ENCODE measurements at regions not wholly inside any gene's neighbourhood (a gene's known extent, or its start where the extent isn't known, plus 50 kb on each side); places are given as distances from the start of the nearest gene placed in this dataset.

- ATAC-seq (ENCODE audit: insufficient read depth, low FRiP score): peak; percentile 41
- H3K4me3 ChIP-seq: no peak overlapping the region
- TF ChIP-seq CTCF (IDR thresholded peaks at IDR 0.05; ENCODE audit: control extremely low read depth, extremely low read depth): no peak
- H3K4me1 ChIP-seq (ENCODE audit: control insufficient read depth in 5 of 5, insufficient read depth in 5 of 5, low read length in 5 of 5): no peaks in the 10 kb centered on the region
- no peak overlapping the region for H3K9ac ChIP-seq (ENCODE audit: insufficient read depth in 1 of 2, low read length in 2 of 2)
- no peak overlapping the region for H3K27ac ChIP-seq (ENCODE audit: low read depth in 1 of 2, low read length in 1 of 2)
- no peaks in the 10 kb centered on the region for H3K36me3 ChIP-seq (ENCODE audit: control insufficient read depth in 4 of 4, insufficient read depth in 4 of 4, low read length in 4 of 4)
- 86 to 91% methylated on average over 10 of the region's 10 CpGs for WGBS, 2 donors
- no peak for DNase-seq
- no peaks in the 10 kb centered on the region for H3K27me3 ChIP-seq (ENCODE audit: control insufficient read depth in 3 of 3, insufficient read depth in 3 of 3, low read length in 2 of 3)
- H3K9me3 ChIP-seq (ENCODE audit: control insufficient read depth in 4 of 4, insufficient read depth in 3 of 4, low read length in 3 of 4): no peaks in the 10 kb centered on the region
These were observed 167.3 kb downstream of the SEC61B start for GRCh38 chr9:99389087-99390033.

- H3K27me3 ChIP-seq (ENCODE audit: control insufficient read depth in 3 of 3, insufficient read depth in 3 of 3, low read length in 2 of 3): no peaks in the 10 kb centered on the region
- no peak overlapping the region for H3K9ac ChIP-seq (ENCODE audit: insufficient read depth in 1 of 2, low read length in 2 of 2)
- WGBS, 2 donors: 76 to 91% methylated on average over 6 of the region's 6 CpGs
- no peak for TF ChIP-seq CTCF (IDR thresholded peaks at IDR 0.05; ENCODE audit: control extremely low read depth, extremely low read depth)
- no peak overlapping the region for H3K4me3 ChIP-seq
- H3K4me1 ChIP-seq (ENCODE audit: control insufficient read depth in 5 of 5, insufficient read depth in 5 of 5, low read length in 5 of 5): no peaks in the 10 kb centered on the region
- H3K9me3 ChIP-seq (ENCODE audit: control insufficient read depth in 4 of 4, insufficient read depth in 3 of 4, low read length in 3 of 4): no peaks in the 10 kb centered on the region
- H3K27ac ChIP-seq (ENCODE audit: low read depth in 1 of 2, low read length in 1 of 2): no peak overlapping the region
- H3K36me3 ChIP-seq (ENCODE audit: control insufficient read depth in 4 of 4, insufficient read depth in 4 of 4, low read length in 4 of 4): no peaks in the 10 kb centered on the region
- DNase-seq (no peak), ATAC-seq (ENCODE audit: insufficient read depth, low FRiP score) (no peak)
These were observed 170.0 kb downstream of the SEC61B start for GRCh38 chr9:99391937-99392594.

GRCh38 chr9:99392986-99393385, 170.9 kb downstream of the SEC61B start:
- Histone ChIP-seq H3K27me3 (ENCODE audit: control insufficient read depth in 3 of 3, insufficient read depth in 3 of 3, low read length in 2 of 3) (no peaks in the 10 kb centered on the region), H3K27ac (ENCODE audit: low read depth in 1 of 2, low read length in 1 of 2) (no peak overlapping the region), H3K36me3 (ENCODE audit: control insufficient read depth in 4 of 4, insufficient read depth in 4 of 4, low read length in 4 of 4) (no peaks in the 10 kb centered on the region), H3K9ac (ENCODE audit: insufficient read depth in 1 of 2, low read length in 2 of 2) (no peak overlapping the region), H3K9me3 (ENCODE audit: control insufficient read depth in 4 of 4, insufficient read depth in 3 of 4, low read length in 3 of 4) (no peaks in the 10 kb centered on the region), H3K4me3 (no peak overlapping the region), H3K4me1 (ENCODE audit: control insufficient read depth in 5 of 5, insufficient read depth in 5 of 5, low read length in 5 of 5) (no peaks in the 10 kb centered on the region)
- DNase-seq: no peak
- no peak for TF ChIP-seq CTCF (IDR thresholded peaks at IDR 0.05; ENCODE audit: control extremely low read depth, extremely low read depth)
- ATAC-seq (ENCODE audit: insufficient read depth, low FRiP score): no peak
- 90 to 92% methylated on average over 9 of the region's 9 CpGs for WGBS, 2 donors
